GM21576 (cell line): ENCODE measurements at regions not wholly inside any gene's neighbourhood (a gene's known extent, or its start where the extent isn't known, plus 50 kb on each side); places are given as distances from the start of the nearest gene placed in this dataset.
A peak's percentile ranks its signal among the peaks of the same experiment; 100 is the strongest.

ENCODE experiments used
- ATAC-seq: cut with Tn5 transposase; IDR thresholded peaks from one replicate; pipeline ENCODE4 v1.9.1; 2021; ENCODE audit warnings: mild to moderate bottlenecking, moderate library complexity; ENCODE audit not compliant: unreplicated experiment

- ATAC-seq = no peak
Observed at GRCh38 chr12:126768517-126768916, 1498.5 kb upstream of the TMEM132C start.

GRCh38 chr12:126770188-126770587 is 1496.8 kb upstream of the TMEM132C start:
- ATAC-seq = no peak

- ATAC-seq = peak; percentile 87
Observed at GRCh38 chr12:126772171-126772864, 1494.7 kb upstream of the TMEM132C start.

GRCh38 chr12:126773012-126773411 is 1494.0 kb upstream of the TMEM132C start:
- ATAC-seq = no peak

GRCh38 chr12:126773491-126773890 is 1493.5 kb upstream of the TMEM132C start:
- ATAC-seq = no peak

- ATAC-seq = no peak
Observed at GRCh38 chr12:126776026-126776655, 1490.8 kb upstream of the TMEM132C start.

GRCh38 chr12:126780343-126780742 is 1486.6 kb upstream of the TMEM132C start:
- no peak for ATAC-seq

GRCh38 chr12:126781593-126781992 is 1485.4 kb upstream of the TMEM132C start:
- no peak for ATAC-seq

- ATAC-seq = no peak
Observed at GRCh38 chr12:126782083-126782482, 1484.9 kb upstream of the TMEM132C start.

- no peak for ATAC-seq
Observed at GRCh38 chr12:126784328-126784921, 1482.5 kb upstream of the TMEM132C start.

GRCh38 chr12:126789963-126790362 is 1477.0 kb upstream of the TMEM132C start:
- ATAC-seq = no peak

- ATAC-seq = no peak
Observed at GRCh38 chr12:126791122-126791521, 1475.8 kb upstream of the TMEM132C start.

- no peak for ATAC-seq
Observed at GRCh38 chr12:126792411-126792810, 1474.6 kb upstream of the TMEM132C start.

GRCh38 chr12:126797525-126797924 is 1469.4 kb upstream of the TMEM132C start:
- ATAC-seq = no peak

GRCh38 chr12:126798449-126798848 is 1468.5 kb upstream of the TMEM132C start:
- ATAC-seq = no peak

- ATAC-seq = no peak
Observed at GRCh38 chr12:126807312-126807865, 1459.6 kb upstream of the TMEM132C start.

- no peak for ATAC-seq
Observed at GRCh38 chr12:126811391-126811790, 1455.6 kb upstream of the TMEM132C start.

- no peak for ATAC-seq
Observed at GRCh38 chr12:126819554-126819953, 1447.4 kb upstream of the TMEM132C start.

- ATAC-seq = no peak
Observed at GRCh38 chr12:126830778-126831680, 1435.9 kb upstream of the TMEM132C start.

- no peak for ATAC-seq
Observed at GRCh38 chr12:126837697-126838096, 1429.3 kb upstream of the TMEM132C start.
